ENCODE measurements at regions not wholly inside any gene's neighbourhood (a gene's known extent, or its start where the extent isn't known, plus 50 kb on each side); places are given as distances from the start of the nearest gene placed in this dataset.

GRCh38 chr5:158326256-158326655, 467.3 kb upstream of the CLINT1 start:
- FAIRE-seq: no peak

GRCh38 chr5:158324236-158324635, 465.3 kb upstream of the CLINT1 start:
- FAIRE-seq: no peak

DNA sequence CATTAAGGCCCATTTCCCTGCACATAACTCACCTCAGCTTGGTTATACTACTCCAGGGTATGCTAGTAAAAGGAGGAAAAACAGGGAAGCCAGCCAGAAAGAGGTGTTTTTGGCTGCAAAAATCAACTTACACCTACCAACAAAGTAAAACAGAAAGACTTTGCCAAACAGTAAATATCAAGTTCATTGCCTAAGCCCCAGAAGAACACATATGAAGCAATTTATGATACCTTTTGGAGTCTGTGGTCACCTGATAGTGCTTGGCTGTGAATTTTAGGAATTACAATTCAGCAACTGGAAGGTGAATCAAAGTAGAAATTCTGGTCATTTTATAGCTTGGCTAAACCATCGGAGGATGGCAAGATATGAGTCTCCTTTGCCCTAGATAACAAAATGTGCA, 463.7 kb upstream of the CLINT1 start:
- FAIRE-seq: no peak

- no peak for FAIRE-seq
These were observed 462.0 kb upstream of the CLINT1 start for GRCh38 chr5:158320934-158321333.

- no peak for FAIRE-seq
These were observed 461.3 kb upstream of the CLINT1 start for GRCh38 chr5:158320178-158320674.

- FAIRE-seq: no peak
These were observed 458.6 kb upstream of the CLINT1 start for GRCh38 chr5:158317507-158317906.

GRCh38 chr5:158313733-158314464, 455.0 kb upstream of the CLINT1 start:
- FAIRE-seq: no peak

DNA sequence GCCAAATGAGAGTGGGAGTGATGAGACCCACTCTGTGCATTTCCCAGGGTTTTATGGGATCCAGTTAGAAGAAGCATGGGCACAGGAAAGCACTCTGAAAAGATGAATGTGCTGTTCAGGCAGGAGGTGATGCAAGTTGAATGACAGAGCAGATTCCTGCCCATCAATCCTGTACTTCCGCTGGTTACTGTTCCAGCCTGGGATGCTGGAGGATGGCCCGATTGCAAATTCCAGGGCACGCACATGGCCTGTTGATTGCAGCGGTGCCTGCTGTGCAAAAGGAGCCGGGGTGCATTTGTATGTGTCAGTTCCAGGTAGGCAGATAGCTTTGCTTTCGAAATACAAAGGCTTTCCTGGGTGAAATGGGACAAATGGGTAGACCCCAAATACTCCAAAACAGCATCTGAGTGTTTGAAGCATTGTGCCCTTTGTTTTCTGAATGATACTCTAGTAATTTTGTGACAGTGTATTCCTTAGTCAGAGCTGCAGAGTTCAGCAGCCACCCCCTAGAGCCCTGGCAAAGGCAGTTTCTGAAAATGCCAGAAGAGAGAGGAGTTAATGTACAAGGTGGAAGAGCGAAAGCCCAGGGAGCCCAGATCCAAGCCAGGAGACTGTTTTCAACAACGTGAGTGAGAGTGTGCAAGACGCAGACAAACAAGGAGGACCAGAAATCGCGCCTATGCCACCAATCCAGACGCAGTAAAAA, 454.2 kb upstream of the CLINT1 start:
- FAIRE-seq: no peak

- no peak for FAIRE-seq
These were observed 450.3 kb upstream of the CLINT1 start for GRCh38 chr5:158309088-158309807.

GRCh38 chr5:158308429-158309025, 449.6 kb upstream of the CLINT1 start:
- no peak for FAIRE-seq

GRCh38 chr5:158305861-158306260, 446.9 kb upstream of the CLINT1 start:
- FAIRE-seq: no peak

- FAIRE-seq: no peak
These were observed 445.7 kb upstream of the CLINT1 start for GRCh38 chr5:158304607-158305006.

DNA sequence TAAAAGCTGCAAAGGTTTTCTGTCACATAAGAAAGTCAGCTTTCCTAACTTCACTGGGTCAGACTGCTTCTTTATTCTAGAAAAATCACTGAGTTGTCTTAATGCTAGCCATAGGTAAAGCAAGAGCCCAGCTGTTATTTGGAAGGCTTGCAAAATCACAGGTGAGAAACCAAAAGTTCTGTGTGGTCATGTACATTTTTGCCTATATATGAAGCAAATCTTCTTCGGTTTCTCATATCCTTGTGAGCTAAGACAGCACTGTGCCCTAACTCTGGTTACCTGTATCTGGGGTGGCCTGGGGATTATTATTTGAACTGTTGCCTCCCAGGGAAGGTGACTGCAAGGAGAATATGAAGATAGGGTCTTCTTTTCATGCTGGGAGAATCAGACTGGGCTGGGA, 444.9 kb upstream of the CLINT1 start:
- no peak for FAIRE-seq

GRCh38 chr5:158303275-158303674, 444.3 kb upstream of the CLINT1 start:
- FAIRE-seq: no peak

DNA sequence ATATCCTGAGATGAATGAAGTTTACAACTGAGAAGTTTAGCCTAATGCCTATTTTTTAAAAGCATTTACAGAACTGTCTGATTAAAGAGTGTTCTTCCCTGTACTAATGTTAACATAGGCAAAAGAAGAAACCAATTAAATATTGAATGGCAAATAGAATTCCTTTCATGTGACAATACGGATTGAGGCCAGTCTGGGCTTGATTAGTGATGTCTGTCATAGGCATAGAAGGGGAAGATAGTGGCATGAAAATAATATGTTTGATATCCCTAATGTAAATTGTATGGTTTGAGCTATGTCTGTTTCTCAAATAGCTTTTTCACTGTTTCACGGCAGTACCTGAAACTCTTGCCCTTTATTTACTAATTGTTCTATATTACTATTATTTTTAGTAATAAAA, 443.1 kb upstream of the CLINT1 start:
- no peak for FAIRE-seq

- FAIRE-seq: no peak
These were observed 442.2 kb upstream of the CLINT1 start for GRCh38 chr5:158301186-158301585.

- FAIRE-seq: no peak
These were observed 441.3 kb upstream of the CLINT1 start for GRCh38 chr5:158300256-158300655.

GRCh38 chr5:158297002-158297527, 438.1 kb upstream of the CLINT1 start:
- FAIRE-seq: peak; percentile 21

DNA sequence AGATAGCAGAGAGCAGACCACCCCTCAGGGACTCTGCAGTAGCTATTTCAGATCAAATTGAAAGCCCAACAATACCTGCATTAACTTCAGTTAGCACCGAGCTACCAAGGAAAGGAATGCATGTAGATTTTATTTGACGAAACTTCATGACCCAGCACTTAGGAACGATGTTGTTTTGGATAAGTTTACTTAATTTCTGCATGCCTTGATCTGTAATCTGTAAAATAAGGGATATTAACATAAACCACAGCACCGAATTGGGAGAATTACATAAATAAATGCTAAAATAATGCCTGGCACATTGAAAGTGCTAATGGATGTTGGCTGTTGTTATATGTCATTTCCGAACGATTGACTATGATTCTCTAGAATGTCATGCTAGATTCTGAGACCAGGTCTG, 435.8 kb upstream of the CLINT1 start:
- FAIRE-seq: no peak

GRCh38 chr5:158292981-158293380, 434.0 kb upstream of the CLINT1 start:
- no peak for FAIRE-seq

DNA sequence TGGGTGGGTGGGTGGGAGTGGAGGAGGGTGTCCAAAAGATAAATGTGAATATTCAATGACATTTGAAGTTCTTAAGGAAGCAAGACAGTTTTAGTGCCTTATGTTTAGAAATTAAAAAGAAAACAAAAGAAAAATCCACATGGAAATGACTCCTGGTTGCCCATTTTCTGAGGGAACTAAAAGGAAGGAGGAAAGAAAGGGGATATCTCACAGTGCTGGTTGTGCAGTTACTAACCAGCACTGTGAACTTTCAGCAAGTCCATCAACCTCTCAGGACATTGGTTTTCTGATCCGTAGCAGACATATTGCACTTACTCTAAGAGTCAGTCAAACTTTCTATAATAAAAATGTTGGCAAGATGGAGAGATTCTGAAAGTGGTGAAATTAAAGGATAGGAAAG, 431.0 kb upstream of the CLINT1 start:
- no peak for FAIRE-seq

DNA sequence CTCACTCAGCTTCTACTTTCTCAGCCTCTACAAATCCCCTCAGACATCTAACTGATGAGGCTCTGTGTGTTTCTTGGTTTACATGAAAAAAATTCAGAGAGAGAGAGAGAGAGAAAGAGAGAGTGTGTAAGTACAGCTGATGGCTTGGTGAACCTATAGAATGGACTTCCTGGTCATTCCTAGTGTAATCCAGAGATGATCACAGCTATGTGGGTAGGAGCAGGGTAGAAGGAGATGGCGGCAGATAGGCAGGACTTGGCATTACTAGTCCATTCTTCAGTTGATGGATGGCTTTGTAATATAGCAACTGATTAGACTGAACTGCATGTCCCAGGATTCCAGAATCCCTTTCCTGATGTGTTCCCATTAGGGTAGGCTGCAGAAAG, 429.3 kb upstream of the CLINT1 start:
- FAIRE-seq: no peak

- FAIRE-seq: no peak
These were observed 428.8 kb upstream of the CLINT1 start for GRCh38 chr5:158287643-158288271.
